ENCODE measurements at regions not wholly inside any gene's neighbourhood (a gene's known extent, or its start where the extent isn't known, plus 50 kb on each side); places are given as distances from the start of the nearest gene placed in this dataset.
A peak's percentile ranks its signal among the peaks of the same experiment; 100 is the strongest.

DNA sequence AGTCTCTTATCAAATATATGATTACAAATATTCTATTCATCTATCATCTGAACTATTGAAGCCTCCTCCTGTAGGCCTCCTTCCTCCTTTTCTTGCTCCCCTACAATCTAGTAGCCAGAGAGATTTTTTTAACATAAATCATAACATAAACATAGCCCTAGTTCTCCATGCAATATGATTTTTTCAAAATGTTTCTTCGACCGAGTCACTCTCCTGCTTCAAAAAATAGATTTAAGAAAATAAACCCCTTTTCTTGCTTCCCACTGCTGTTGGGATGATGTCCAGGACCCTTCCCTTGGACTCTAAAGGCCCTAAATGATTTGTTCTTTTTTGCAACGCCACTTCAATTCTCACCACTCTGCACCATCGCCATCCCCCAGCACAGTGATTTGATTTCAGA is 319.7 kb upstream of the TSHZ3 start:
- TF ChIP-seq, protein P1, sequence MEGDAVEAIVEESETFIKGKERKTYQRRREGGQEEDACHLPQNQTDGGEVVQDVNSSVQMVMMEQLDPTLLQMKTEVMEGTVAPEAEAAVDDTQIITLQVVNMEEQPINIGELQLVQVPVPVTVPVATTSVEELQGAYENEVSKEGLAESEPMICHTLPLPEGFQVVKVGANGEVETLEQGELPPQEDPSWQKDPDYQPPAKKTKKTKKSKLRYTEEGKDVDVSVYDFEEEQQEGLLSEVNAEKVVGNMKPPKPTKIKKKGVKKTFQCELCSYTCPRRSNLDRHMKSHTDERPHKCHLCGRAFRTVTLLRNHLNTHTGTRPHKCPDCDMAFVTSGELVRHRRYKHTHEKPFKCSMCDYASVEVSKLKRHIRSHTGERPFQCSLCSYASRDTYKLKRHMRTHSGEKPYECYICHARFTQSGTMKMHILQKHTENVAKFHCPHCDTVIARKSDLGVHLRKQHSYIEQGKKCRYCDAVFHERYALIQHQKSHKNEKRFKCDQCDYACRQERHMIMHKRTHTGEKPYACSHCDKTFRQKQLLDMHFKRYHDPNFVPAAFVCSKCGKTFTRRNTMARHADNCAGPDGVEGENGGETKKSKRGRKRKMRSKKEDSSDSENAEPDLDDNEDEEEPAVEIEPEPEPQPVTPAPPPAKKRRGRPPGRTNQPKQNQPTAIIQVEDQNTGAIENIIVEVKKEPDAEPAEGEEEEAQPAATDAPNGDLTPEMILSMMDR (IDR thresholded peaks at IDR 0.05; ENCODE audit: insufficient read depth, missing control alignments), result no peak
- DNase-seq (ENCODE audit: insufficient read length, low spot score) (no peak), FAIRE-seq (no peak)

DNA sequence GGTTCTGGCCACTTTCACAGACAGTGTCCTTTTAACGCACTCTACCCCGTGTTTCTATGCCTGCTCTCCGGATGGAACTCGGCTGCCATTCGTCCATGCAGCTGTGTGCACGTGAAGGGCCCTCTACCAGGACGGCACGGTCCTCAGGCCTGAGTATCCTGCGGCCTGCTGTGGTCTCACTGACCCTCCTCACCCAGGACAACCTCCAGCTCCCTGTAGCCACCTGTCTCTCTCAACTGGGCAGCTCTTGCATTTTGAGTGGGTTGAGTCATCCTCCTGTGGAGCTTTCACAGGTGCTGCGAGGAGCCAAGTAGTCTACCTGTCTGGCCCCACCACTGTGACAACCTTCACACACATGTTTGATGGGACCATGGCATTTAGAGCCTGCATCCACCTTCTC is 321.7 kb upstream of the TSHZ3 start:
- DNase-seq (ENCODE audit: insufficient read length, low spot score) (no peak), FAIRE-seq (no peak)
- TF ChIP-seq, protein P1 (IDR thresholded peaks at IDR 0.05; ENCODE audit: insufficient read depth, missing control alignments), result no peak

- DNase-seq (ENCODE audit: insufficient read length, low spot score) (no peak), FAIRE-seq (no peak)
- TF ChIP-seq, protein P1 (IDR thresholded peaks at IDR 0.05; ENCODE audit: insufficient read depth, missing control alignments), result no peak
Measured at GRCh38 chr19:31671411-31672035, 322.3 kb upstream of the TSHZ3 start.

DNA sequence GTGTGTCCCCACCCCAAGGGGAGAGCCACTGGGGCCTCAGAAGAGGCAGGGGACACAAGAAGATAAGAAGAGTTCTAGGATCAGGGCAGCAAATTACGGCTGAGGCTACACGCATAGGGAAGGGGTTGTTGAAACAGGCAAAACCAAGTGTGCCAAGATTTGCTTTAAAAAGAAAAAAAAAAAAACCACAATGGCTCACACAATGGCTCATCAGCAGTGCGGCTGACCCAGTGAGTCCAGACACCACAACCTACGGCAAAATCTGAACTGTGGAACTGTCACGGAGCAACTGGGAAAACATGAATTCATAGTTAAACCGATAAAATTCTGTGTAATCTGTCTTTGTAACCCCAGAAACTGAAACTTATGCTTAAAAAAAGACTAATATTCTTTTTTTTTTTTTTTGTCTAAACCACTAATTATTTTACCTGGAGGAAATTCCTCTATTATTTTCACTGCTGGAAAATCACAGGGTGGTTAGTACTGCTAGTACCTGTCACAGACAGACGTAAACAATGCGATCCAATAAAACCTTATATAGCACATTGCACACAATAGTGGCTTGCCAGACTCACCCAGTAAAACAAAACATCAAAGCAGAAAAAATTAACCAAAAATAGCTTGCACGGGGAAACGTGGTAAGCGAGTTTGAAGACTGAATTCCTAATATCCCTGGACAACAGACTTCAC is 325.4 kb upstream of the TSHZ3 start:
- no peak for FAIRE-seq
- DNase-seq (ENCODE audit: insufficient read length, low spot score), result no peak
- TF ChIP-seq, protein P1 (IDR thresholded peaks at IDR 0.05; ENCODE audit: insufficient read depth, missing control alignments), result no peak

DNA sequence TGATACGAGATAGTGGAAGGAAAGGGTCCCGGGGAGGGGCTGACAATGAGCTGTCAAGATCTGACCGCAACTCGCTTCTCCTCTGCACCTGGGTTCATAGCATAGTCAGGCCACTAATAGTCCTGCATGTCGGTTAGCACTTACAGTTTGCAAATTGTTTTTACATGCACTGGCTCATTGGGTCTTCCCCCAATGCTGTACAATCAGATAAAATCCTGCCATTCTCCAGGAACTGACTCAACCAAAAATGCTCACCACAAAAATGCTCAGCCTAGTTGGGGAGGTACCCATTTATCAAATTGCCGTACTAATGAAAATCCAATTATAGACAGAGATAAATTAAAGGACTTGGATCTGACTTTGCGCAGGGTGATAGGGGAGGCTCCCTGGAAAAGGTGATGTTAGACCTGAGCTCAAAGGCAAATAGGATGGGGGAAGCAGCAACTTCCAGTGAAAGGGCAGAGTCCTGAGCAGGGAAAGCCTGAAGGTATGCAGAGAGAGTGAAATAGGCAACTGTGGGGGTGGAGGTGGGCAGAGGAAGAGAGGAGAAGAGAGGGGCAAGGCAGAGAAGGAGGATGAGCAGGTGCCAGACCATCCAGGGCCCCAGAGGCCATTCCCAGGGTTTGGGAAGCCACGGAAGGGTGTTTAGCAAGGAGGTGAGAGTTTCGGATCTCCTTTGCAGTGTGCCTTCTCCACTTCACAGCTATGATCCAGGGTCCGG is 326.1 kb upstream of the TSHZ3 start:
- TF ChIP-seq, protein P1 (IDR thresholded peaks at IDR 0.05; ENCODE audit: insufficient read depth, missing control alignments), result no peak
- DNase-seq (ENCODE audit: insufficient read length, low spot score) (no peak), FAIRE-seq (no peak)

DNA sequence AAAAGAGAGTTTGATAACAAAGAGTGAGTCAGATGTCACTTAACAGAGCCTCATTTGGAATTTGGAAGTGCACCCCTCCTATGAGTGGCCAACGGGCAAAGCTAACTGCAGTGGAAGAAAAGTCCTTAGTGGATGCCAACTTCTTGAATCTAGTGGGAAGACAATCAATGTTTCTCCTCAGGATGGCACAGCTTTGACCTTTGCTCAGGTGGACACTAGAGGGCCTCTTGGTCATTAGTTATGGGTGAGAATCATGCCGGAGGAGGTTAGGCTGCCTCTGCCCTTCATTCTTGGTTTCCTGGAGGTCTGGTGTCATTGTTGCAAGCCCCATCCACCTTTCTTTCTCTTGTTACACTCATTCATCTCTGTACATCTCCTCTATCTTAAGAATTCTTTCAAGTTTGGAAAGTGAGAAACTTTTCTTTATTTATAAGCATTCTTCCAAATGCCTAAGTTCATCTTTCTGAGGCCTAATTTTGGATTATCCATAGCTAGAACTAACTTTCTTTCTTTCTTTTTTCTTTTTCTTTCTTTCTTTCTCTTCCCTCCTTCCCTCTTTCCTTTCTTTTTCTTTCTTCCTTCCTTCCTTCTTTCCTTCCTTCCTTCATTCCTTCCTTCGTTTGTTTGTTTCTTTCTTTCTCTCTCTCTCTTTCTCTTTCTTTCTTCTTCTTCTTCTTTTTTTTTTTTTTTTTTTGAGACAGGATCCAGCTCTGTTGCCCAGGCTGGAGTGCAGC is 327.2 kb upstream of the TSHZ3 start:
- TF ChIP-seq, protein P1 (IDR thresholded peaks at IDR 0.05; ENCODE audit: insufficient read depth, missing control alignments), result peak; percentile 2
- DNase-seq (ENCODE audit: insufficient read length, low spot score), result no peak
- FAIRE-seq, result no peak
